GM21723 (cell line): ENCODE measurements at regions not wholly inside any gene's neighbourhood (a gene's known extent, or its start where the extent isn't known, plus 50 kb on each side); places are given as distances from the start of the nearest gene placed in this dataset.

Experiments
- ATAC-seq: cut with Tn5 transposase; IDR thresholded peaks from one replicate; pipeline ENCODE4 v1.9.1; 2021; ENCODE audit warnings: mild to moderate bottlenecking, moderate library complexity; ENCODE audit not compliant: unreplicated experiment

- ATAC-seq, result no peak
Observed at GRCh38 chr7:17679458-17679857, 260.8 kb downstream of the SNX13 start.

- ATAC-seq, result no peak
Observed at GRCh38 chr7:17680026-17680425, 260.3 kb downstream of the SNX13 start.

GRCh38 chr7:17680943-17681351 lies 259.3 kb downstream of the SNX13 start:
- no peak for ATAC-seq

DNA sequence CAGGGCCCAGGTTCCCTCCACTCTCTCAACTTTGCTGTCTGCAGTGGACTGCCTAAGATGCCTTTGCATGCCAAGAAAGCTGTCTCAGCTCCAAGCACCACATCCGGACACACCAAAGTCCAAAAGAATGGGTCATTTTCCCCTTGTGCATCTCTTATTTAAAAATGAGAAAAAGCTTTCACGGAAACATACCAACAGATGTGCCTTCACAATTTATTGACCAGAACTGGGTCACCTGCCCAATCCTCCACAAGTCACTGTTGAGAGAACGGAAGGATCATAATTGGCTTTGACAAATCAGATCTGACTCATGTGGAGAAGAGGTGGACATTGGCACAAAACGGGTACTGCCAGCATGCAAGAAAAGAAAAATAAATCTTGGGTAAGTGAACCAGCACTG lies 258.3 kb downstream of the SNX13 start:
- ATAC-seq, result no peak

DNA sequence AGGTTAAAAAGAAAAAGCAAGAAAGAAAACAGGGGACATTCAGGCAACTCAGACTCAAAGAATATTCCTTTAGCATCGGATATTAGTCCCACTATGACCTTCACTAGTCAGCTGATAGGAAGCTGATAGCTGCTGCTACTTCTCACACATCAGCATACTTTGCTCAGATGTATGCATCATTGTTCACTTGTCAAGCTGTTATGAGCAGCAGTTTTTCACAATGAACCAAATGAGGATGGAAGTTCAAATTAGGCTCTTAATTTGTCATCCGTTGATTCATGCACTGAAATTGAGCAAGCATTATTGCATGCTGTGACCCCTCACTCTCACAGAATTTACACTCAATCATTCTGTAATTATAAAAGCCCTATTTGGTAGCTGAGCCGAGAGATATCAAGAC lies 257.7 kb downstream of the SNX13 start:
- ATAC-seq, result no peak

- ATAC-seq, result no peak
Observed at GRCh38 chr7:17685141-17685540, 255.2 kb downstream of the SNX13 start.

- ATAC-seq, result no peak
Observed at GRCh38 chr7:17687361-17687760, 252.9 kb downstream of the SNX13 start.

DNA sequence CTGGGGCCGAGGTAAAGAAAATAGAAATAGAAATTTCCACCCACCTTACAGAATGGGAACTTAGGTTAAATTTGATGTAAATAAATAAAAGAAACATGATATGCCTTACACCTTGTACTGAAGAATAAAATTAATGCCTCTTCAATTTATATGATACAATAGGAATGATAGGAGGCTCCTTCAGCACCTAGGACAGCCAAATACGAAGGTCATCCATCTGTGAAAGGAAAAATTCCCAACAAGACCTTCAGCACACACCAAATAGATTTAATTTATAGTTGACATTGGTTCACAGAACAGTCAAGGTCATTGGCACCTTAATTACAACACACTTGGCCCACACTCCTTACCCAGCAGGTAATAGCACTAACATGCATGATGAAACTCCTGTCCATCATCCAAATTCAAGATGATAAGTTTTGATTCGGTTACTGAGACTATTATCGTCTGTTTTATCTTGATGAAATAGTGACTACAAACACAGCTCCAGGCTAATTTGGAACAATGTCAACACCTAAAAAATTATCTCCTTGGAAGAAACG lies 250.9 kb downstream of the SNX13 start:
- ATAC-seq, result no peak

DNA sequence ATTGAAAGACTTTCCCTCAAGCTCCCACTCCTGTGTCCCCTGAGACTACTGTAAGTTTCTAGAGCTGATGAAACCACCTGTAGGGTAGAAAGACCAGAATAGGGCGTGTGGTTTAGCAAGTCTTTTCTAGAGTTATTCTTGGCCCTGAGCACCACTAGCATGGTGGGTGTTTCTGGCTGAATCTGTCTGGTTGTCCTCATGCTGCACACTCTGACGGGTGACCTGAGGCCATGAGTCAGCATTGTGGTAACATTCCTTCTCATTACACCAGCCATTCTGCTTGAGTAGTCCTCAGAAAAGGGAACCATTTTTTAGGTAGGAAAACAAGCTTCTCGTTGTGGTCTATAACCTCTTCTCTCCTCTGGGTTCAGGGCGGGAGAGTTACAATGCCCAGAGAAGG lies 250.3 kb downstream of the SNX13 start:
- peak; percentile 87 for ATAC-seq

DNA sequence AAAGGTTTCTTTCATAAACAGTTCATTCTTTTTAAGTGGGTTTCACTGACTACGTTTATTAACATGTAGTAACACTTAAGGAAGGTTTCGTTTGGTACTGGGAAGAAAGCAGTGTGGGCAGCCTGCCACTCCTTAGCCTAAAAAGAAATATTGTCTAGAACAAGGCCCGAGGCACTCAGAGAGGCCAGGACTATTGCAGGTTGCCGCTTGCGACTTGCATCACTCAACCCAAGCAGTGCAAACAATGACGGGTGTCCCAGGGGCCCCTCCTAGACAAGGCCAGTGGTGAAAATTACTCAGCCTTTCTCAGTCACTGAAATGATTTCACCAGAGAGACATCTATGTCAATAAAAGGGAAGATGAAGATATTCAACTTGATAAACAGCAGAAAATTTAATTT lies 243.9 kb downstream of the SNX13 start:
- ATAC-seq, result no peak

- no peak for ATAC-seq
Observed at GRCh38 chr7:17697128-17697881, 243.0 kb downstream of the SNX13 start.

GRCh38 chr7:17699696-17700095 lies 240.6 kb downstream of the SNX13 start:
- no peak for ATAC-seq

DNA sequence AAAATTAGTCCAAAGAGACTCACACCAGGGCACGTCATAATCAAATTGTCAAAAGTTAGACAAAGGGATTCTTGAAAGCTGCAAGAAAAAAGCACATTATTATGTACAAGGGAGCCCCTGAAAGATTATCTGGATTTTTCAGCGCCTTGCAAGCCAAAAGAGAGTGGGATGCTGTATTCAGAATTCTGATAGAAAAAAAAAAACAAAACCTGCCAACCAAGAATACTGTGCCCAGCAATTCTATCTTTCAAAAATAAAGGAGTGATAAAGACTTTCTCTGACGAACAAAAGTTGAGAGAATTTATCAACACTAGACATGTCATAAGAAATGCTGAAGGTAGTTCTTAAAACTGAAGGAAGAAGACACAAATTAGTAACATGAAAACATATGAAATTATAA lies 240.2 kb downstream of the SNX13 start:
- no peak for ATAC-seq

DNA sequence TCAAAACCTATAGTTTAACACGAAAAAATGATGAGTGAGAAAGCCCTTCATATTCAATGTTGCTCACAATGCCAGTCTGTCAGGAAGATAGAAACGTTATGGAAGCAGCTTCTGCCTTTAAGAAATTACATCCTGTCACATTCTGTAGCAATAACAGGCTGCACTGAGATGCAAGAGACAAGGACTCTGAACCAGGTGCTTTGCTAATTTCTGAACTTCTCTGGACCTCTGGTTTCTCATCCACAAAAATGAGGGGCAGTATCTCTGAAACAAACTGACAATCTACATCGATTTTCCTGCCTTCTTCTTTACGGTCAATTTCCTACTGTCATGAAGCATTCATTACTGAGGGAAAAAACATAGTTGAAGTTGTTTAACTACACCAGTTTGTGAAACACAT lies 234.0 kb downstream of the SNX13 start:
- ATAC-seq, result no peak

- ATAC-seq, result no peak
Observed at GRCh38 chr7:17706734-17707133, 233.6 kb downstream of the SNX13 start.

- no peak for ATAC-seq
Observed at GRCh38 chr7:17709127-17709526, 231.2 kb downstream of the SNX13 start.

DNA sequence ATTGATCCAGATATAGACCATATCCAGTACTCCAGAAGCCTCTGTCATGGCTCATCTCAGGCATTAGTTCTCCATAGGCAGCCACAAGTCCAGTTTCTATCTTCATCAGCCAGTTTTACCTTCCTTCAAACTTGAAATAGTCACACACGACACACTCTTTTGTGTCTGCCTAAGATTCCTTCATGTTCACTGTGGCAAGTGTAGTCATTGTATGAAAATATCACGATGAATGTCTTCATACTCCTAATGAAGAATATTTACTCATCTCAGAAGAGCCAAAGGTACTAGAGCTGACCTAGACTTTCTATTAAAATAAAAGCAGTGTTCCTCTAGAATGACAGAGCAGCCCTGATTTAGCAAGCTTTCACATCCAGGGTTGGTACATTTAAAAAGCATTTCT lies 230.7 kb downstream of the SNX13 start:
- no peak for ATAC-seq

- ATAC-seq, result no peak
Observed at GRCh38 chr7:17710312-17710711, 230.0 kb downstream of the SNX13 start.

- ATAC-seq, result no peak
Observed at GRCh38 chr7:17713584-17713983, 226.7 kb downstream of the SNX13 start.

GRCh38 chr7:17716816-17717215 lies 223.5 kb downstream of the SNX13 start:
- ATAC-seq, result no peak

DNA sequence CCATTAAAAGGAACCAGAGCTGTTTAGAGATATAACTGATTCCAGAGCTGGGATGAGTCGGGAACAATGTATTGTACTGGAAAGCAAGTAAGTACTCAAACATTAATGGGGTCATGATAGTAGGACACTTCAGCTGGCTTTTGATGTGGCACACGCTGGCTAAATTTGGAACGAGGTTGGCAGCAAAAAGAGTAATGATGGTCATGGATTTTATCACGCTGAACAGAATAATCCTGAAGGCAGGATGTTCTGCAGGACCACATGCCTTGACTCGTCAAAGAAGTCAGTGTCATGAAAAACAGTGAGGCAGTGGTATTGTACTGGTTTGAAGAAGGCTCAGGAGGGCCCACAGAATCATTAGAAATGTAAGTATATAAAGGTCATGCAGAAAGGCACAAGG lies 220.3 kb downstream of the SNX13 start:
- no peak for ATAC-seq

DNA sequence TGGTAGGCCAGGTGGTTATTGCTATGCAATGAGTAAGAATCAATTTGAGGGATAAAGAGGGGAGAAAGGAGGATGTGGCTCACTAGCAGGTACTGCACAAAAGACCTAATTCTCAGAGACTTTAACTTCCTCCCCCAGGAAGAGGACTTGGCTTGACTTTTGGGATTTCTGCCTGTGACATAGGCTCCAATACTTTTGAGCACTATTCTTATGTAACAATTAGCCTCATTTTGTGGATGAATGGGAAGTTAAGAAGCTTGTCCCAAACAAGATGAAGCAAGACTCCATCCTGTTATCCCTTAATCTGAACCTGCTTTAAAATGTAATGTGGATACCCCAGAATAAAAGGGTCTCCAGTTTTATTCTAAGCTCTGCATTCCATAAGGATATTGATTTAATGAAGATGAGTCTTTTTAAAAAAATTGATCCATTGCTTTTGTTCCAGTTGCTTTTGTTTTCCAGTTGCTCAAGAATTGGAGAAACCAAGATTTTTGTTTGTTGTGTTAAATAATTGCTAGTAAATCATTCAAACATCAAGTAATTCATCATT lies 218.5 kb downstream of the SNX13 start:
- ATAC-seq, result no peak

- no peak for ATAC-seq
Observed at GRCh38 chr7:17722798-17723197, 217.5 kb downstream of the SNX13 start.
